SK-N-MC (cell line): ENCODE measurements at regions not wholly inside any gene's neighbourhood (a gene's known extent, or its start where the extent isn't known, plus 50 kb on each side); places are given as distances from the start of the nearest gene placed in this dataset.

Source experiments
- DNase-seq: peaks from one replicate; pipeline ENCODE4 v3.0.0-alpha.2; 2011; ENCODE audit warnings: low read depth, low spot score
- H3K27ac ChIP-seq: fragments of 200-600 bp; sonication (generic); 2 replicates; pipeline ENCODE4 v1.5.1; 2016; ENCODE audit warnings: mixed run types
- H3K36me3 ChIP-seq: fragments of 200-600 bp; sonication (generic); 2 replicates; pipeline ENCODE4 v1.6.1; 2017; ENCODE audit warnings: antibody characterized with exemption, low read length, mixed read lengths; ENCODE audit not compliant: insufficient read depth
- H3K4me3 ChIP-seq: fragments of 200-600 bp; sonication (generic); 2 replicates; pipeline ENCODE4 v1.5.1; 2016
- H3K9ac ChIP-seq: fragments of 200-600 bp; sonication (generic); 2 replicates; pipeline ENCODE4 v1.8.0; 2017; ENCODE audit warnings: mixed run types, mixed read lengths; ENCODE audit not compliant: insufficient read length
- H3K9me3 ChIP-seq: fragments of 200-600 bp; sonication (generic); 2 replicates; pipeline ENCODE4 v1.6.1; 2017; ENCODE audit warnings: low read depth, mild to moderate bottlenecking, antibody characterized with exemption, low read length, moderate library complexity, mixed read lengths
- EZH2 ChIP-seq: fragments of 200-600 bp; sonication (generic); IDR thresholded peaks from one replicate; pipeline ENCODE4 v1.6.1; 2017; ENCODE audit warnings: antibody characterized with exemption
- FOXP2 ChIP-seq: optimal IDR thresholded peaks from 2 replicates; pipeline ENCODE3; 2011; ENCODE audit warnings: mild to moderate bottlenecking, moderate library complexity; ENCODE audit not compliant: insufficient read depth; ENCODE audit errors: extremely low read length, control extremely low read depth
- POLR2AphosphoS5 ChIP-seq: IDR thresholded peaks from 2 replicates; pipeline ENCODE4 v1.6.1; 2012; ENCODE audit warnings: mild to moderate bottlenecking, low read depth, low read length, borderline replicate concordance

GRCh38 chr20:48478806-48479585 lies 348.8 kb downstream of the PREX1 start:
- no peak overlapping the region for H3K4me3 ChIP-seq

GRCh38 chr20:48478370-48478769 lies 349.4 kb downstream of the PREX1 start:
- no peak overlapping the region for H3K27ac ChIP-seq
- no peak for DNase-seq
- H3K4me3 ChIP-seq, result no peak overlapping the region
- no peaks in the 10 kb centered on the region for H3K36me3 ChIP-seq
- H3K9ac ChIP-seq, result no peak overlapping the region
- no peak for TF ChIP-seq POLR2AphosphoS5
- no peak for TF ChIP-seq FOXP2
- TF ChIP-seq EZH2, result no peak
- H3K9me3 ChIP-seq, result no peaks in the 10 kb centered on the region

More at GRCh38 chr20:48478806-48479585, 348.8 kb downstream of the PREX1 start:
- DNase-seq, result no peak
- Histone ChIP-seq H3K27ac (no peak overlapping the region), H3K9ac (no peak overlapping the region), H3K9me3 (no peaks in the 10 kb centered on the region), H3K36me3 (no peaks in the 10 kb centered on the region)
- TF ChIP-seq POLR2AphosphoS5, result no peak
- TF ChIP-seq EZH2, result no peak
- TF ChIP-seq FOXP2, result no peak

GRCh38 chr20:48476854-48477253 lies 350.9 kb downstream of the PREX1 start:
- no peaks in the 10 kb centered on the region for H3K9me3 ChIP-seq
- no peak overlapping the region for H3K9ac ChIP-seq
- no peak overlapping the region for H3K4me3 ChIP-seq
- TF ChIP-seq EZH2 (no peak), POLR2AphosphoS5 (no peak), FOXP2 (no peak)
- DNase-seq, result no peak
- no peaks in the 10 kb centered on the region for H3K36me3 ChIP-seq
- no peak overlapping the region for H3K27ac ChIP-seq

- no peak for TF ChIP-seq FOXP2
- TF ChIP-seq EZH2, result no peak
- Histone ChIP-seq H3K36me3 (no peaks in the 10 kb centered on the region), H3K9ac (no peak overlapping the region), H3K9me3 (no peaks in the 10 kb centered on the region), H3K27ac (no peak overlapping the region), H3K4me3 (no peak overlapping the region)
- no peak for DNase-seq
Observed at GRCh38 chr20:48474022-48474421, 353.8 kb downstream of the PREX1 start.

- TF ChIP-seq EZH2, result no peak
- TF ChIP-seq FOXP2, result no peak
- TF ChIP-seq POLR2AphosphoS5, result no peak
- Histone ChIP-seq H3K9me3 (no peaks in the 10 kb centered on the region), H3K36me3 (no peaks in the 10 kb centered on the region), H3K4me3 (no peak overlapping the region), H3K27ac (no peak overlapping the region), H3K9ac (no peak overlapping the region)
- DNase-seq, result no peak
Observed at GRCh38 chr20:48471759-48472408, 355.9 kb downstream of the PREX1 start.

- TF ChIP-seq FOXP2 (no peak), EZH2 (no peak), POLR2AphosphoS5 (no peak)
- no peaks in the 10 kb centered on the region for H3K9me3 ChIP-seq
- no peaks in the 10 kb centered on the region for H3K36me3 ChIP-seq
- no peak overlapping the region for H3K4me3 ChIP-seq
- no peak overlapping the region for H3K27ac ChIP-seq
- no peak for DNase-seq
- H3K9ac ChIP-seq, result no peak overlapping the region
Observed at GRCh38 chr20:48471176-48471575, 356.6 kb downstream of the PREX1 start.

GRCh38 chr20:48470141-48470540 lies 357.7 kb downstream of the PREX1 start:
- no peaks in the 10 kb centered on the region for H3K36me3 ChIP-seq
- DNase-seq, result no peak
- no peaks in the 10 kb centered on the region for H3K9me3 ChIP-seq
- TF ChIP-seq POLR2AphosphoS5, result no peak
- no peak for TF ChIP-seq EZH2
- no peak for TF ChIP-seq FOXP2
- no peak overlapping the region for H3K4me3 ChIP-seq
- H3K9ac ChIP-seq, result no peak overlapping the region
- H3K27ac ChIP-seq, result no peak overlapping the region

- Histone ChIP-seq H3K9ac (no peak overlapping the region), H3K4me3 (no peak overlapping the region), H3K36me3 (no peaks in the 10 kb centered on the region), H3K9me3 (no peaks in the 10 kb centered on the region), H3K27ac (no peak overlapping the region)
- DNase-seq, result no peak
- no peak for TF ChIP-seq POLR2AphosphoS5
- TF ChIP-seq FOXP2, result no peak
- no peak for TF ChIP-seq EZH2
Observed at GRCh38 chr20:48469026-48469425, 358.8 kb downstream of the PREX1 start.

GRCh38 chr20:48468571-48468970 lies 359.2 kb downstream of the PREX1 start:
- Histone ChIP-seq H3K4me3 (no peak overlapping the region), H3K9me3 (no peaks in the 10 kb centered on the region), H3K9ac (no peak overlapping the region), H3K36me3 (no peaks in the 10 kb centered on the region), H3K27ac (no peak overlapping the region)
- DNase-seq, result no peak
- TF ChIP-seq EZH2 (no peak), POLR2AphosphoS5 (no peak), FOXP2 (no peak)
